HUES64 (cell line): ENCODE measurements at regions not wholly inside any gene's neighbourhood (a gene's known extent, or its start where the extent isn't known, plus 50 kb on each side); places are given as distances from the start of the nearest gene placed in this dataset.

Experiments used
- H3K27ac ChIP-seq: 2 replicates; pipeline ENCODE4 v1.7.0; 2013; ENCODE audit warnings: low read depth, low read length, inconsistent platforms
- H3K27me3 ChIP-seq: 2 replicates; pipeline ENCODE4 v1.6.1; 2013; ENCODE audit warnings: mild to moderate bottlenecking, low read length; ENCODE audit not compliant: insufficient read depth
- H3K36me3 ChIP-seq: 2 replicates; pipeline ENCODE4 v1.6.1; 2013; ENCODE audit warnings: mild to moderate bottlenecking, low read length; ENCODE audit not compliant: insufficient read depth
- H3K4me1 ChIP-seq: 2 replicates; pipeline ENCODE4 v1.6.1; 2013; ENCODE audit warnings: mild to moderate bottlenecking, low read length, moderate library complexity; ENCODE audit not compliant: insufficient read depth
- H3K4me3 ChIP-seq: 2 replicates; pipeline ENCODE4 v1.5.1; 2013; ENCODE audit warnings: mild to moderate bottlenecking, low read length, moderate library complexity
- H3K9ac ChIP-seq: 2 replicates; pipeline ENCODE4 v1.6.1; 2013; ENCODE audit warnings: mild to moderate bottlenecking, low read depth, low read length
- H3K9me3 ChIP-seq: 2 replicates; pipeline ENCODE4 v1.6.1; 2013; ENCODE audit warnings: low read depth, low read length; ENCODE audit not compliant: insufficient read depth
- WGBS: fragments of 150-250, 120-280 bp; methylation state at CpG from one replicate; pipeline ENCODE4 v1.1.7; 2013; ENCODE audit warnings: missing lambda C conversion rate; 5-methylcytosine and 5-hydroxymethylcytosine counted together

DNA sequence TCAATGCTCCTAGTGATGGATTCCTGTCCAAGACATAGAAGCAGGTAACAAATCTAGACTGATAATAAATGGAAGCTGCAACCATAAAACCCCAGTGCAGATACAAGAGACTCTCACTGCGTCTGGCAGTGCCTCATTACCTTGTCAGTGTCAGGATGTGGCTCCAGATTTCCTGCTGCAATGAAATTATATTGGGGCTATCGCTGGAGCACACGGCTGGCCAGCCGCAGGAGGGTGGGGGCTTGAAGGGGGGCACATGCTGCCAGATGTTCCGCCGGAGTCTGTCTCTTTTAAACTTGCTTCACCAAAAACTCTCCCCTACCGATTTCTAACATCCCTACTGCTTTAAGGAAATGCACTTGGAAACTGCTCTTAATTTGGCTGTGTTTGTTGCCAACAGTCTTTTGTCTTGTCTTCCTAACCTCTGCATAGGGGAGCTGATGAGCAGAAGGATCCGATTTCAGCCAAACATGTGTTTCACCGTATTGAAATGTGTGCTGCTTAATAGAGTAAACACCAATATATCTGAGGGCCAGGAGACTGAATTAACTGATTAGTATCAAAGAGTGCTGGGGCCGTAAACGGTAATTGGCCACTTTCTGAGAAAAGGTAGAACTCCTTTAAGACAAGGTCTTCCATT, 102.2 kb upstream of the EXOC2 start:
- H3K9me3 ChIP-seq: no peaks in the 10 kb centered on the region
- WGBS: 68% methylated on average over 11 of the region's 11 CpGs
- H3K4me3 ChIP-seq: no peak overlapping the region
- H3K27me3 ChIP-seq: peaks cover 6% of the 10 kb centered on the region; the same call in 1 of the 2 replicates
- H3K4me1 ChIP-seq: peaks cover 16% of the 10 kb centered on the region; the same call in 1 of the 2 replicates
- no peak overlapping the region for H3K9ac ChIP-seq
- no peaks in the 10 kb centered on the region for H3K36me3 ChIP-seq
- no peak overlapping the region for H3K27ac ChIP-seq

DNA sequence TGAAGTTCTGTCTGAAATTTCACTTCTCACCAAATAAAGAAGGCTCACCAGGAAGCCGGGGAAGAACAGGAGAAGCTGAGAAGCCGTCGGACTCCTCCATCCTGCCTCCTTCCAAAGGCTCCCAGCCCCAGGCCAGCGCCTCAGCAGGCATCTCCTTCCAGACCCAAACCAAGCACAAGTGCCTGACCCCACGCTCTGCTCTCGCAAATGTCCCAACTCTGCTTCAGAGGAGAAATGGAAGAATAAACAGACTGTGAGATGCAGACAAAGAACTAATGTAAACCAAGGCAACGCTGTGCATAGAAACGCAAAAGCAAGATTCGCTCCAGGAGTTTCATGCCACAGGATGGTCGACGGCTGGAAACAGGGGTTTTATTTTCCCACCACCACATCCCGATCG, 100.3 kb upstream of the EXOC2 start:
- 93% methylated on average over 13 of the region's 13 CpGs for WGBS
- Histone ChIP-seq H3K4me3 (no peak overlapping the region), H3K9me3 (no peaks in the 10 kb centered on the region), H3K27me3 (peaks cover 4% of the 10 kb centered on the region; the same call in 1 of the 2 replicates), H3K4me1 (0 out of 2 replicates have a peak, but pooled peaks cover 6% of the 10 kb centered on the region), H3K9ac (no peak overlapping the region), H3K36me3 (no peaks in the 10 kb centered on the region), H3K27ac (no peak overlapping the region)

DNA sequence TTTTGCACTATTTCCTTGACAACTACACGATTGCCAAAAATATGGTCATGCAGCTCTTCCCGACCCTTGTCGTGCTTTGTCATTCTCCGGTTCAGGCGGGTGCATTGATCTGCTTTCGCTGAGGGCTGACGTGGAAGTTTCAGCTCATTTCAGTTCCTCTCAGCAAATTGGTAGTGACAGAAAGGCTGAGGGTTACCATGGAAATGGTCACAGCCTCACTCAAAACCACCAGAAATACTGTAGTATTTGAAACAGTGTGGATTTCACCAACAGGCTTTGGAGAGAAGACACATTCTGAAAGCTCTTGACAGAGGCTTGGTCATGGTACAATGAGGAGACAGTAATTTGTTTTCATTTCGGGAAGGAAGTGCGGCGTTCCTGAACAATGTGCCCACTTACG, 99.7 kb upstream of the EXOC2 start:
- Histone ChIP-seq H3K4me1 (0 out of 2 replicates have a peak, but pooled peaks cover 6% of the 10 kb centered on the region), H3K9me3 (no peaks in the 10 kb centered on the region), H3K27ac (no peak overlapping the region), H3K9ac (no peak overlapping the region), H3K4me3 (no peak overlapping the region), H3K27me3 (peaks cover 4% of the 10 kb centered on the region; the same call in 1 of the 2 replicates), H3K36me3 (no peaks in the 10 kb centered on the region)
- 96% methylated on average over 11 of the region's 11 CpGs for WGBS

DNA sequence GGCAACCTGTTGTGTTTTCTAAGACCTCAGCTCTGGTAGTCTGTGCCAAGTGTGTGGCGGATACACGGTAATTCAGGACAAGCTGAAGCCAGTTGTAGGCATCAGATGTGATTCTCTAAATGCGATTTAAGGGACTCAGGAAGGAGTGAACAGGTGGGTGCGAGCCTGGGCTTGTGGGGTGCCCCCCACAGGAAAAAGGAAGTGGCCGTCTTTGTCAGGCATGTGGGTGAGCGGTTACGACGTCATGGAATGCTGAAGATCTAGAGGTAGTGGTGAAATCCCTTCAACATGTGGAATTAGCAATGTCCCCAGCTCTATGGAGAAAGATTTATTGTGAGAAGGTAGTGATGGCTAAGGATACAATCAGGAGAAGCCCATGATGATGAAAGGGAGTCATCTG, 95.1 kb upstream of the EXOC2 start:
- Histone ChIP-seq H3K27ac (no peak overlapping the region), H3K36me3 (no peaks in the 10 kb centered on the region), H3K4me3 (no peak overlapping the region), H3K9ac (no peak overlapping the region), H3K4me1 (no peaks in the 10 kb centered on the region), H3K9me3 (no peaks in the 10 kb centered on the region), H3K27me3 (no peaks in the 10 kb centered on the region)
- 91% methylated on average over 8 of the region's 8 CpGs for WGBS

DNA sequence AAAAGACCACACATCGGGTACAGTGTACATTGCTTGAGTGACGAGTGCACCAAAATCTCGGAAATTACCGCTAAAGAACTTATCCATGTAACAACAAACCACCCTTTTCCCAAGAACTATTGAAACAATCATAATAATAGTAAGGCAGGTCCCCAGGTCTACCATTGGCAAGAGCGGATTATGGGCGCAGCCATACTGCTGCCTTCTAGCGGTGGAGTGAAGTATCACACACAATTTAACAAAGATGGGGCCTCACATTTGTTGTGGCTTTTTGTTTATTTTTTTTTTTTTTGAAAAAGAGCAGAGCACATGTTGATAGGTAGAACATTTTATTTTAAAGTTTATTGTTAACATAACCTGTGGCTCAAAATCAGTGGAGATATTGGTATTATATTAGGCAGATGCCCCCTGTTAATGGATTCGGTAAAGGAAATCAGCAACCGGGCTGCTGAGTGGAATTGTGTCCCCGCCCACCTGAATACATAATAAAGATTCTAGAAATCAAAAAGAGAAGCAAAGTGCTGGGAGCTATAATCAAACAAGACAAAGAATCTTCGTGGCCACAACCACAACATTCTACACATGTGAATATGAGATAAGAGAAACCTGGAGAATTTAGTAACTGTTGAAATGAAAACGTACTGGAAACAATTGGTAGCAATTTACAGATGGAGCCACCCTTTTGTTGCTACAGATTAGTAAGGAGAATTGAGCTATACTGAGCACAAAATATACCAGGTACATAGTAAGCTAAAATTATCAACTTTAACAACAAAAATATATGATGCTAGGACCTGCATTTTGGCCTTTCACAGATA, 94.2 kb upstream of the EXOC2 start:
- Histone ChIP-seq H3K9me3 (no peaks in the 10 kb centered on the region), H3K4me1 (no peaks in the 10 kb centered on the region), H3K27ac (no peak overlapping the region), H3K27me3 (no peaks in the 10 kb centered on the region), H3K4me3 (no peak overlapping the region), H3K9ac (no peak overlapping the region), H3K36me3 (no peaks in the 10 kb centered on the region)
- WGBS: 85% methylated on average over 10 of the region's 12 CpGs

DNA sequence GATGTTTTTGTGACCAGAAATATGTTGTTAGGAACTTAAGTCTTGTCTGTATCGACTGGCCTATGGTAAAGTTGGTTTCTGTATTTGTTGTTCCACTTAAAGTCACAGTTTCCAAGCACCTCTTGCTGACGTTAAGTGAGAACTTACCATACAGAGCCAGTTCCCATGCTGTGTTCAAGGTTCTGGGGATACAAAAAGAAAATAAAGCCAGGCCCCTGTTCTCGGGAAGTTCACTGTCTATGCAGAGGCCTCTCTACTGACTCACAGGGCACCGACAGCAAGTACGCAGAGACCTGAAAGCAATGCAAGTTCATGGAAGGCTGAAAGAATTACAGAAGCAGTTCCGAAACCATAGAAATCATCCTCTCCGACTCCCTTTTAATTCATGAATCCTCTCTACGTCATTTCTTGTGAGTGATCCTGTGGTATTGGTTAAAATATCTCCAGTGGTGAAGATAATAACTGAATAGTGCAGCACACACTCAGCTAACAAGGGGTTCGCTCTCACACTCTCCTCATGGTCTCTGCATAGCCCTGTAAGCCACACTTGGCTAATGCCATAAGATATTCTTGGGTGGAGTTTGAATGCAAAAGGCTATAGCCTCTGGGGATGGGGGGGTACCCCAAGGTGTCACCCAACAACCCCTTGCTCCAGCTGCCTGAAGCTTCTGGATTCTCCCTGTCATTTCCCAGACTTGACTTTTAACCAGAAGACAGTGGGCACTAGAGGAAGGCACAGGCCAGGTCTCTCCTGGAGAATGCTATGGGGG, 91.2 kb upstream of the EXOC2 start:
- H3K9ac ChIP-seq: no peak overlapping the region
- H3K27ac ChIP-seq: no peak overlapping the region
- H3K9me3 ChIP-seq: no peaks in the 10 kb centered on the region
- H3K4me1 ChIP-seq: 0 out of 2 replicates have a peak, but pooled peaks cover 6% of the 10 kb centered on the region
- no peaks in the 10 kb centered on the region for H3K27me3 ChIP-seq
- no peak overlapping the region for H3K4me3 ChIP-seq
- 94% methylated on average over 9 of the region's 9 CpGs for WGBS
- H3K36me3 ChIP-seq: no peaks in the 10 kb centered on the region

DNA sequence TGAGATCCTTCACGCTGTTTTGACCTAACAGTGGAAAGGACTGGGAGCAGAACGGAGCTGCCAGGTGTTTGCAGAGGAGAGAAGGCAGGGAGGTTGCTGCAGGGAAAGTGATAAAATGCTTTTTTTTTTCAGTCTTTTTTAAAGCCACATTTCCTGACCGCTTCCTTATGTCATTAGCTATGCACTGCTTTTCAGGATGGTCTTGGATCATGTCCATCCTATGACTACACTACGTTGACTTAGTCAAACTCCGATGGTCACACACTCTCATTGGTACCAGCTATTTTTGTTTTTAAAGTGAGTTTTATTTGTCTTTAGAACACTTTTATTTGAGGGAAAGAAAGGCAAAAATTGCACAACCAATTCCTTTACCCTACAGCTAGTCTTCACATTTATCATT, 89.2 kb upstream of the EXOC2 start:
- no peaks in the 10 kb centered on the region for H3K27me3 ChIP-seq
- WGBS: 95% methylated on average over 4 of the region's 5 CpGs

DNA sequence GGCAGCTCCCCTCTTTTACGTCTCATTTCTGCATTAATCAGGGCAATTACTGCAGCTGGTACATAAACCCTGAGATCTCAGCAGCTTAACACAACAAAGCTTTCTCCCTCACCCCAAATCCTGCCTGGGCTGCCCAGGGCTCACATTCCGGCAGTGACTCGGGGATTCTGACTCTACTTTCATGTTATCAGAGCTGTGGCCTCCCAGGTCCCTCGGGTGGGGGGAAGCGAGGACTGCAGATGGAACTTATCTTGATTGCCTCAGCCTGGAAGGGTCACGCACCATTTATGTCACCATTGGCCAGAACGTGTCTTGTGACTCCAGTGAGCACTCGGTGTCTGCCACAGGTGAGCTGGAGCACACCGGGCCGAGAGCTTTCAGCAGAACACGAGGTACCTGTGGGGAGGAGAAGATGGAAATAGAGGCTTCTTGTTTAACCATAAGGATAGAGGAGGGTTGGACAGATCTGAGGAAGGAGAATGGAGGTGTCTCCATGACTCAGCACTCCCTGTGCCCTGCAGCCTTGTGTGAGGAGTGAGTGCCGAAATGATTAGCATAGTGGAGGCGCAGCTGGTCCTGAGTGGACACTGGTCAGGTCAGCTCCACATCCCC, 88.5 kb upstream of the EXOC2 start:
- H3K9ac ChIP-seq: no peak overlapping the region
- 0 out of 2 replicates have a peak, but pooled peaks cover 6% of the 10 kb centered on the region for H3K4me1 ChIP-seq
- no peak overlapping the region for H3K4me3 ChIP-seq
- H3K9me3 ChIP-seq: no peaks in the 10 kb centered on the region
- no peak overlapping the region for H3K27ac ChIP-seq
- no peaks in the 10 kb centered on the region for H3K27me3 ChIP-seq
- WGBS: 85% methylated on average over 13 of the region's 13 CpGs
- H3K36me3 ChIP-seq: no peaks in the 10 kb centered on the region

More for the DNA sequence above, 89.2 kb upstream of the EXOC2 start:
- Histone ChIP-seq H3K36me3 (no peaks in the 10 kb centered on the region), H3K4me3 (no peak overlapping the region), H3K4me1 (0 out of 2 replicates have a peak, but pooled peaks cover 6% of the 10 kb centered on the region), H3K9ac (no peak overlapping the region), H3K27ac (no peak overlapping the region), H3K9me3 (no peaks in the 10 kb centered on the region)

DNA sequence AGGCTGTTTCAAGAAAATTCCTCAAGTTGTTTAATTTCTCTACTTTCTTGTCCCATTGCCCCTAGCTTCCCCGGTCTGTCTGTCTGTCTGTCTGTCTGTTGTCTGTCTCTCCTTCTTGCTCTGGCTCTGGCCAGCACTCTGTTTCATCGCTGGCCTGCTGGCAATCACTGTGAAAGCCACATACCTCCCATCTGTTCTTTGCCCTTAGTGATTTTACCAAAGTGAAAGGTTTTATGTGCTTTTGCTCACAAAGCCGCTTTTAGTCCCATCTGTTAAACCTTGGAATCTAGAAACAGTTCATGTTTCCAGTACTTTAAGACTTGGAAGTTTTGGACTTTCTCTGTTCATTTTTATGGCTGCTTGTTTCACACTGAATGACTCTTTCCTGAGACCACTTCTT, 87.8 kb upstream of the EXOC2 start:
- H3K4me3 ChIP-seq: no peak overlapping the region
- no peaks in the 10 kb centered on the region for H3K27me3 ChIP-seq
- H3K9me3 ChIP-seq: no peaks in the 10 kb centered on the region
- H3K27ac ChIP-seq: no peak overlapping the region
- no peaks in the 10 kb centered on the region for H3K36me3 ChIP-seq
- H3K9ac ChIP-seq: no peak overlapping the region
- 92% methylated on average over 3 of the region's 3 CpGs for WGBS
- H3K4me1 ChIP-seq: 0 out of 2 replicates have a peak, but pooled peaks cover 6% of the 10 kb centered on the region

DNA sequence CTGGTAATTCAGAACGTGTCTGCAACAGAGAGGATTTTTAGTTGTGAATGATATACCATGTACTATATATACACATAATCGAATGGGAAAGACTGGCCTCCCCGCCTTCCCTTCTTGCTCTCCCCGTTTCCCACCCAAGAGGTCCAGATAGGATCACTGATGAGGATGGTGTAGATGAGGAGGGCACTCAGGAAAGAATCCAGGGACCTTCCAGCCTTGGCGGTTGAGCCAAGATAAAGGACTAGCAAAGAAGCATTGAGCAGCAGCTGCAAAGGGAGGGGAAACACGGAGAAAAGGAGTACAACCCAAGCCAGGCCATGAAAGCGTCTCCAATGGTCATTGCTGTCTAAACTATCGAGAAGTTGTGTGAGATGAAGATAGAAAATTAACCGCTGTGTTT, 84.0 kb upstream of the EXOC2 start:
- H3K9me3 ChIP-seq: no peaks in the 10 kb centered on the region
- no peaks in the 10 kb centered on the region for H3K36me3 ChIP-seq
- H3K4me3 ChIP-seq: no peak overlapping the region
- H3K9ac ChIP-seq: no peak overlapping the region
- 0 out of 2 replicates have a peak, but pooled peaks cover 6% of the 10 kb centered on the region for H3K4me1 ChIP-seq
- WGBS: 96% methylated on average over 6 of the region's 9 CpGs
- H3K27me3 ChIP-seq: no peaks in the 10 kb centered on the region
- no peak overlapping the region for H3K27ac ChIP-seq
